Gastroesophageal sphincter (tissue), 4 donors: ENCODE measurements at regions not wholly inside any gene's neighbourhood (a gene's known extent, or its start where the extent isn't known, plus 50 kb on each side); places are given as distances from the start of the nearest gene placed in this dataset.

Experiments
- ATAC-seq: fragments of 150-250 bp; one replicate; pipeline ENCODE4 v1.9.1; 2016; ENCODE audit warnings: mild to moderate bottlenecking, moderate library complexity
- H3K27ac ChIP-seq, 4 donors: fragments of 200-600 bp; sonication (generic) in 3 of 4; 1 replicate in 3 of 4; 2 replicates in 1 of 4; pipeline ENCODE4 v1.5.1; 2016 to 2019
- H3K27me3 ChIP-seq: fragments of 200-600 bp; sonication (generic); one replicate; pipeline ENCODE4 v1.5.1; 2019
- H3K36me3 ChIP-seq, 2 donors: fragments of 200-600 bp; sonication (generic); one replicate each; pipeline ENCODE4 v1.5.1; 2019; ENCODE audit warnings: control low read depth in 1 of 2
- H3K4me1 ChIP-seq, 3 donors: fragments of 200-600 bp; sonication (generic); 1 replicate in 2 of 3; 2 replicates in 1 of 3; pipeline ENCODE4 v1.5.1; 2016 to 2019; ENCODE audit warnings: control low read depth in 2 of 3
- H3K4me3 ChIP-seq, 2 donors: fragments of 200-600 bp; sonication (generic); one replicate each; pipeline ENCODE4 v1.5.1; 2019; ENCODE audit warnings: mild to moderate bottlenecking in 1 of 2, moderate library complexity in 1 of 2
- H3K9me3 ChIP-seq, 3 donors: fragments of 200-600 bp; sonication (generic); one replicate each; pipeline ENCODE4 v1.5.1; 2017 to 2019; ENCODE audit warnings: control low read depth in 2 of 3
- CTCF ChIP-seq, 4 experiments: fragments of 200-600 bp in 2 of 4; fragments of 450-650 bp in 2 of 4; sonication (generic) in 1 of 4; IDR thresholded peaks; one replicate each; pipeline ENCODE4 v1.5.1; 2017 to 2019; ENCODE audit warnings: antibody characterized with exemption in 4 of 4, mild to moderate bottlenecking in 2 of 4, moderate library complexity in 2 of 4
- EP300 ChIP-seq: sonication (generic); formaldehyde crosslinking; IDR thresholded peaks from one replicate; pipeline ENCODE4 v1.6.1; 2017; ENCODE audit warnings: antibody characterized with exemption, mild to moderate bottlenecking
- POLR2A ChIP-seq, 2 donors: fragments of 450-650 bp; IDR thresholded peaks; one replicate each; pipeline ENCODE4 v1.6.1; 2017; ENCODE audit warnings: antibody characterized with exemption in 2 of 2, mild to moderate bottlenecking in 2 of 2, moderate library complexity in 1 of 2
- POLR2AphosphoS5 ChIP-seq: sonication (generic); formaldehyde crosslinking; IDR thresholded peaks from one replicate; pipeline ENCODE4 v1.6.1; 2017; ENCODE audit warnings: antibody characterized with exemption
- WGBS, 2 donors: methylation state at CpG; one replicate each; pipeline ENCODE4 v1.1.5; 2018; ENCODE audit warnings: low coverage in 1 of 2; 5-methylcytosine and 5-hydroxymethylcytosine counted together

GRCh38 chr12:127813147-127813546, 453.8 kb upstream of the TMEM132C start:
- TF ChIP-seq CTCF (IDR thresholded peaks at IDR 0.05) (no peak), POLR2A (IDR thresholded peaks at IDR 0.05) (no peak), POLR2AphosphoS5 (no peak), EP300 (no peak)

DNA sequence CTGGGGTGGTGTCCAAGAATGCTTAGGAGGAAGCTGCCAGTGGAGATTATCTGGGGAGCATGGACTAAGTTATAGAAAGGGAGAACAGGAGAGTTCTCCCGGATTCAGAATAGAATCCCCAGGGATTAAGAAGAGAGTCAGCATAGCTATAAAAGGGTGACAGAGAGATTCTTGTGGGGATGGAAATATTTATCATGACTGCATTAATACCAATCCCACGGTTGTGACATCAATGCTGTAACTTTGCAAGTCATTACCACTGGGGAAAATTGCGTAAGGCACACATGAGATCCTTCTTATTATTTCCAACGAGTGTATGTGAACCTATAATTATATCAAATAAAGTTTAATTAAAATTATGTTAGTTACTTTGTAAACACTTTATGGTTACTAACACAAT, 447.9 kb upstream of the TMEM132C start:
- H3K4me1 ChIP-seq: peaks cover 0 to 12% (median 0%) of the 10 kb centered on the region in 3 donors

More at GRCh38 chr12:127813147-127813546, 453.8 kb upstream of the TMEM132C start:
- no peak for ATAC-seq
- H3K4me1 ChIP-seq: peaks cover 0 to 31% (median 0%) of the 10 kb centered on the region in 3 donors
- H3K36me3 ChIP-seq: no peaks in the 10 kb centered on the region
- no peaks in the 10 kb centered on the region for H3K27me3 ChIP-seq
- H3K4me3 ChIP-seq: no peak overlapping the region
- H3K27ac ChIP-seq: no peak overlapping the region
- H3K9me3 ChIP-seq: no peaks in the 10 kb centered on the region
- WGBS, 2 donors: 65 to 89% methylated on average over 2 of the region's 2 CpGs

GRCh38 chr12:127820271-127820670, 446.7 kb upstream of the TMEM132C start:
- TF ChIP-seq POLR2A (IDR thresholded peaks at IDR 0.05) (no peak), EP300 (no peak), POLR2AphosphoS5 (no peak), CTCF (IDR thresholded peaks at IDR 0.05) (no peak)
- no peak overlapping the region for H3K4me3 ChIP-seq
- no peak for ATAC-seq
- peaks cover 0 to 12% (median 0%) of the 10 kb centered on the region in 3 donors for H3K4me1 ChIP-seq
- no peaks in the 10 kb centered on the region for H3K27me3 ChIP-seq
- WGBS, 2 donors: 83 to 92% methylated on average over 3 to 4 of the region's 4 CpGs
- H3K36me3 ChIP-seq: no peaks in the 10 kb centered on the region
- H3K9me3 ChIP-seq: no peaks in the 10 kb centered on the region
- H3K27ac ChIP-seq: no peak overlapping the region

More for the DNA sequence above, 447.9 kb upstream of the TMEM132C start:
- no peak for ATAC-seq
- WGBS, 2 donors: 76 to 80% methylated on average over 4 of the region's 4 CpGs
- Histone ChIP-seq H3K36me3 (no peaks in the 10 kb centered on the region), H3K27ac (no peak overlapping the region), H3K27me3 (no peaks in the 10 kb centered on the region), H3K9me3 (no peaks in the 10 kb centered on the region), H3K4me3 (no peak overlapping the region)
- TF ChIP-seq POLR2A (IDR thresholded peaks at IDR 0.05): no peak

DNA sequence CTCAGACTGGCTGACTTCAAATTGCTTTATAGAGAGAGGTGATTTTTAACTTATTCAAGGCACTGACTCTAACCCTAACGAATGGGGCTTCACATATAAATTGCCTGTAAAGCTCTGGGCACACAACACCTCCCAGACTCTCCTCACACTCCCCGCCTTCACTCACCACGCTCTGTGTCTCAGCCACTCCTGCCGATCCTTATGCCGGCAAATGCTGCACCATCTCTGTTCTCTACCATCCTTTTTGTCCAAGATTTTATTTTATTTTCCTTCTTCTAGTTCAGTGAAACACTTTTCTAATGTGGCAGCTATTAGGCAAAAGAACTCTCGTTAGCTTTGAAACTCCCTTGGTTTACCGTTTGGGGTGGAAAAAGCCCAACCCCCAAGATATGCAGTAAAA, 446.1 kb upstream of the TMEM132C start:
- Histone ChIP-seq H3K27me3 (no peaks in the 10 kb centered on the region), H3K4me3 (no peak overlapping the region), H3K36me3 (no peaks in the 10 kb centered on the region), H3K27ac (no peak overlapping the region), H3K9me3 (no peaks in the 10 kb centered on the region), H3K4me1 (peaks cover 0 to 12% (median 0%) of the 10 kb centered on the region in 3 donors)
- WGBS, 2 donors: 72 to 92% methylated on average over 4 to 5 of the region's 7 CpGs
- ATAC-seq: no peak
- TF ChIP-seq POLR2AphosphoS5 (no peak), EP300 (no peak), POLR2A (IDR thresholded peaks at IDR 0.05) (no peak), CTCF (IDR thresholded peaks at IDR 0.05) (no peak)

DNA sequence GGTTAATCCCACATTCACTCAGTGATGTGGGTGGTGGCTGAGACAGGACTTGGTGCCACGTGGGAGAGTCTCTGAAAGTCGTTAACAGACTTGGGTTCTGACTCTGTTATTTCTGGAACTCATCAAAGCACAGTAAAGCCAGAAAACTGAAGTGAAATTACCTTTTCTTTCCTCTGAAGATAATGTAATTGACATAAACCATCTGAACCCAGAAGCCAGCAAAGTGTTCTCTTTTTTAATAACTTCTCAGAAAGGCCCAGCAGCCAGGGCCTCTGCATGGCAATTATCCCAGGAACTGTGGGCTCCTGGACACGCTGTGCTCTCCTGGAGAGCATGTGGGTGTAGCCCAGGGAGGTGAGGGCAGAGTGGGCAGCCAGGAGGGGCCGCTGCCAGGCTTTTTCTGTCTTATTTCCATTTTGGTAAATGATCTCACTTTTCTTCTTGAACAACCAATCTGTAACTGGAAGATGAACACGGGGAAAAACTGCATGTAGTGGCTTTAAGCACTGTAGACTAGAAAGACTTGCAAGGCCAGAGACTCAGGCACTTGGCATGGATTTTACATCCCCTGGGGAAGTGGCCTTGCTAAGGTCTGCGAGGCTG, 444.1 kb upstream of the TMEM132C start:
- H3K27me3 ChIP-seq: no peaks in the 10 kb centered on the region
- no peaks in the 10 kb centered on the region for H3K36me3 ChIP-seq
- no peaks in the 10 kb centered on the region for H3K9me3 ChIP-seq
- no peak for ATAC-seq
- TF ChIP-seq POLR2AphosphoS5 (peak; percentile 31), CTCF (IDR thresholded peaks at IDR 0.05) (no peak), EP300 (no peak), POLR2A (IDR thresholded peaks at IDR 0.05) (no peak)
- H3K27ac ChIP-seq: peak overlapping the region; percentile 37 to 72 (median 50)
- peaks cover 0 to 12% (median 0%) of the 10 kb centered on the region in 3 donors for H3K4me1 ChIP-seq
- 15 to 18% methylated on average over 5 of the region's 6 CpGs for WGBS, 2 donors
- H3K4me3 ChIP-seq: no peak overlapping the region
